HUES6 (cell line): ENCODE measurements at regions not wholly inside any gene's neighbourhood (a gene's known extent, or its start where the extent isn't known, plus 50 kb on each side); places are given as distances from the start of the nearest gene placed in this dataset.

ENCODE experiments used
- H3K27ac ChIP-seq: 2 replicates; pipeline ENCODE4 v1.7.0; 2013; ENCODE audit warnings: low read depth, mild to moderate bottlenecking, low read length, inconsistent platforms
- H3K27me3 ChIP-seq: 2 replicates; pipeline ENCODE4 v1.6.1; 2013; ENCODE audit warnings: low read length; ENCODE audit not compliant: control insufficient read depth, insufficient read depth
- H3K36me3 ChIP-seq: 2 replicates; pipeline ENCODE4 v1.6.1; 2013; ENCODE audit warnings: low read length; ENCODE audit not compliant: control insufficient read depth, insufficient read depth
- H3K4me1 ChIP-seq: 2 replicates; pipeline ENCODE4 v1.6.1; 2013; ENCODE audit warnings: low read length; ENCODE audit not compliant: control insufficient read depth, insufficient read depth
- H3K4me3 ChIP-seq: 2 replicates; pipeline ENCODE4 v1.5.1; 2013; ENCODE audit warnings: low read depth, low read length
- H3K9ac ChIP-seq: one replicate; pipeline ENCODE4 v1.6.1; 2013; ENCODE audit warnings: mild to moderate bottlenecking, low read length
- H3K9me3 ChIP-seq: 2 replicates; pipeline ENCODE4 v1.6.1; 2013; ENCODE audit warnings: low read depth, low read length; ENCODE audit not compliant: control insufficient read depth, insufficient read depth

GRCh38 chr1:9179463-9180110 is 50.7 kb upstream of the GPR157 start:
- H3K27me3 ChIP-seq: peaks cover 23% of the 10 kb centered on the region
- H3K9ac ChIP-seq: no peak overlapping the region
- peaks cover 24% of the 10 kb centered on the region for H3K4me1 ChIP-seq
- H3K4me3 ChIP-seq: peak overlapping the region; percentile 66; the same call in 1 of the 2 replicates
- no peak overlapping the region for H3K27ac ChIP-seq
- H3K36me3 ChIP-seq: peaks cover 31% of the 10 kb centered on the region
- peaks cover 9% of the 10 kb centered on the region for H3K9me3 ChIP-seq

DNA sequence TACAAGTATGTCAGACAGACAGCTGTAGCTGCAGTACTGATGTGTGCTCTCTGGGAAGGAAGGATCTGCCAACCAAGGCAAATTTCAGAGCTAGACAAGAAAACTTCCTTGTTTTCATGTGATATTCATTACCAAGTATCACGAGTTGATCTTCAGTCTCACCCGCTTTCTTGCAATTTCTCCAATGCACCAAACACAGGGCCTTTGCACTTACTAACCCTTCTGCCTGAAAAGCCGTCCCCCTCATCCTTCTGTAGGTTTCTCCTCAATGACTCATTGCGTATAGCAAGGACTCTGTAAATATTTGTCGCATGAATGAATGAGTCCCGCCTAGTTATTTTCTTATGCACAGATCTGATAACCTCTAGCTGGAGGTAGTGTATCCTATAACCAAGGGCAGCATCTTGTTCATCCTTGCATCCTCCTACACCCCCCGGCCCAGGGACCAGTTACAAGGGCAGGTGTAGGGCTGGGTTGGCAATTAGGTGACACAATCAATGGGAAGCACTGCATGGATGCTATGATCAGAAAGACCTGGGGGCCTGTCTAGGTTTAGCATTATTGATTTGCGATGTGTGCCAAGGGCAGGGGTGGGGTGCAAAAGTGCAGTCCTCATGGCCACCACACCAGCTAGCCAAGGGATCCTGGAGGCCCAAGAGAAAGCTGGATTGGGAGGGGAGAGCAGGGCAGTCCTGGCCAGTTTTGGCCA is 51.4 kb upstream of the GPR157 start:
- Histone ChIP-seq H3K9me3 (peaks cover 3% of the 10 kb centered on the region; the same call in 1 of the 2 replicates), H3K4me3 (peak overlapping the region; percentile 66), H3K27ac (no peak overlapping the region), H3K36me3 (peaks cover 27% of the 10 kb centered on the region), H3K4me1 (peaks cover 24% of the 10 kb centered on the region), H3K27me3 (peaks cover 23% of the 10 kb centered on the region), H3K9ac (no peak overlapping the region)

DNA sequence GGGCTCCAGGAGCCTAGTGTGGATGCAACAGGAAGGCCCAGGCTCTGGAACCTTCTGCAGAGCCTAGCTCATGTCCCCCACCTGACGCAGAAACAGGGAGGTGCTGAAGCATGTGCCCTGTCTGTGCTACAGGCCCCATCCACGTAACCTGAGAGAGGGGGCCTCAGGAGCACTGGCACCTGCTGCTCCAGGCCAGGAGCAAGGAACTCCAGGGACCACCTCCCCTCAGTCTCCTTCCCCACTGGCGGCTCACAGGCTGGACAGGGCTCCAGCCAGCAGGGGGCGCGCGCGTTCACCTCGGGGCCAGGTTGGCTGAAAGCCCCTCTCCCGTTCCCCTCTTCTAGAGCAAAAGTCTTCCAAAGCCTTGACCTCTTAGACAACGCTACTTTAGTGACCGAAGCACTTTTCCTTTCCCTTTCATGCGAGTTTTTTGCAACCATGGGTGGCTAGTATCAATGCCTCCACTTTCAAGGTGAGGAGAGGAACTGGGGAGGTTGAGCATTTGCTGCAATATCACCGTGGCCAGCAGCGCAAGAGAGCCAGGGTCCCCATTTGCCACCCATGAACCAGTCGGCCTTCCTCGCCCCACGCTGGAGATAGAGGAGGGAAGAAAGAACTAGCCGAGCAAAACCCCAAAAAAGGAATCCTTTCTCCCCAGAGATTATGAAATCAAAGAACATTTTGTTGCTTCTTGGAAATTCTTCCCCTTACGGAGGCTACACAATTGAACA is 52.4 kb upstream of the GPR157 start:
- peak overlapping the region; percentile 75 for H3K27ac ChIP-seq
- H3K9ac ChIP-seq: peak overlapping the region; percentile 89
- H3K4me1 ChIP-seq: peaks cover 24% of the 10 kb centered on the region
- peaks cover 23% of the 10 kb centered on the region for H3K27me3 ChIP-seq
- peak overlapping the region; percentile 66 for H3K4me3 ChIP-seq
- H3K9me3 ChIP-seq: no peaks in the 10 kb centered on the region
- peaks cover 23% of the 10 kb centered on the region for H3K36me3 ChIP-seq

GRCh38 chr1:9181990-9182783 is 52.4 kb upstream of the H6PD start:
- H3K9me3 ChIP-seq: no peaks in the 10 kb centered on the region
- peaks cover 23% of the 10 kb centered on the region for H3K27me3 ChIP-seq
- peaks cover 17% of the 10 kb centered on the region for H3K36me3 ChIP-seq
- H3K27ac ChIP-seq: peak overlapping the region; percentile 75
- peak overlapping the region; percentile 66 for H3K4me3 ChIP-seq
- peaks cover 24% of the 10 kb centered on the region for H3K4me1 ChIP-seq
- peak overlapping the region; percentile 89 for H3K9ac ChIP-seq

- Histone ChIP-seq H3K36me3 (peaks cover 17% of the 10 kb centered on the region), H3K9me3 (no peaks in the 10 kb centered on the region), H3K9ac (peak overlapping the region; percentile 89), H3K4me1 (peaks cover 24% of the 10 kb centered on the region), H3K27me3 (peaks cover 23% of the 10 kb centered on the region), H3K27ac (peak overlapping the region; percentile 75; the same call in 1 of the 2 replicates), H3K4me3 (peak overlapping the region; percentile 66)
Observed at GRCh38 chr1:9182784-9183257, 51.8 kb upstream of the H6PD start.

DNA sequence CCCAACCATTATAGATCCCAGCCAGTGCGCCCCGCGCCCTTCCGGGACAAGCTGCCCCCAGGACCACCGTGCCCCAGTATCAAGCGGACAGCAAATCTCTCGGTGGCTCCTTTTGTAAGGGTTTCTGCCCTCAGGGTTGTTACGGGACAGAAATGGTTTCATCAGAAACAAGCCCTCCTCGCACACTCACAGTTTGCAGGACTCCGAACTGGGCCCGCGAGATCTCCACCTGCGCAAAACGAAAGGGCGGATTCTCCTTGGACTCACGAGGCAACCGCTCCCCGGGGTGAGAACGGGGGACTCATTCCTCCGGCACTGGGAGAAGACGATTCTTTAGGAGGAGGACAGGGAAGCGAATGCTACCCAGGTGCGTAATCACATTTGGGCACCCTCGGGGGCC is 51.1 kb upstream of the H6PD start:
- H3K9ac ChIP-seq: peak overlapping the region; percentile 89
- H3K4me3 ChIP-seq: peak overlapping the region; percentile 66
- peaks cover 15% of the 10 kb centered on the region for H3K36me3 ChIP-seq
- H3K9me3 ChIP-seq: no peaks in the 10 kb centered on the region
- H3K27ac ChIP-seq: no peak overlapping the region
- H3K4me1 ChIP-seq: peaks cover 24% of the 10 kb centered on the region
- H3K27me3 ChIP-seq: peaks cover 23% of the 10 kb centered on the region

DNA sequence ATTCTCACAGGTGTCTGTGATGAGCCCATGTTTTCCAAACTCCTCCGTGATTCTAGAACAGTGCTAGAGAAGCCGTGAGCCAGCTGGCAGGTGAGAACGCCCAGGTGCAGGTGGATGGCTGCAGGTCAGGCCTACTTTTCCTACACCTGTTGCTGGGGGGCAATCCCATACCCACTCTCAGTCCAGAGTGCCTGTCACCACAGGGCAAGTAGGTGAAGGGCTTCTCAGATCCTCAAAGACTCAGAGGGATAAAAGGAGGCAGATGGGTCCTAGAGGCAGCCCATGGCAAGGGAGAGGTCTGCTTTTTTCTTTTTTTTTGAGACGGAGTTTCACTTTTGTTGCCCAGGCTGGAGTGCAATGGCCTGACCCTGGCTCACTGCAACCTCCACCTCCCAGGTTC is 50.7 kb upstream of the H6PD start:
- Histone ChIP-seq H3K9ac (peak overlapping the region; percentile 89), H3K27ac (no peak overlapping the region), H3K4me1 (peaks cover 24% of the 10 kb centered on the region), H3K27me3 (peaks cover 23% of the 10 kb centered on the region), H3K4me3 (peak overlapping the region; percentile 66), H3K9me3 (no peaks in the 10 kb centered on the region), H3K36me3 (peaks cover 10% of the 10 kb centered on the region)

- Histone ChIP-seq H3K27ac (no peak overlapping the region), H3K4me3 (no peak overlapping the region), H3K4me1 (peaks cover 25% of the 10 kb centered on the region), H3K9ac (no peak overlapping the region), H3K27me3 (peaks cover 23% of the 10 kb centered on the region), H3K9me3 (no peaks in the 10 kb centered on the region), H3K36me3 (peaks cover 9% of the 10 kb centered on the region)
Observed at GRCh38 chr1:9184749-9185148, 49.8 kb upstream of the H6PD start.
